ENCODE measurements at regions not wholly inside any gene's neighbourhood (a gene's known extent, or its start where the extent isn't known, plus 50 kb on each side); places are given as distances from the start of the nearest gene placed in this dataset.

- TF ChIP-seq EZH2phosphoT487 (IDR thresholded peaks at IDR 0.05; ENCODE audit: insufficient read depth, low read depth) (no peak), EZH2 (IDR thresholded peaks at IDR 0.05; ENCODE audit: insufficient read depth, poor library complexity, severe bottlenecking) (no peak)
- Histone ChIP-seq H3K36me3 (ENCODE audit: low read depth) (no peaks in the 10 kb centered on the region), H3K4me3 (no peak overlapping the region), H2AFZ (no peak overlapping the region), H3F3A (ENCODE audit: insufficient read depth) (no peaks in the 10 kb centered on the region), H3K79me2 (ENCODE audit: insufficient read depth) (no peaks in the 10 kb centered on the region), H3K27me3 (replicated peaks; ENCODE audit: insufficient read depth) (no peaks in the 10 kb centered on the region), H3K9ac (no peak overlapping the region), H3K27ac (no peak overlapping the region), H4K20me1 (ENCODE audit: insufficient read depth) (no peaks in the 10 kb centered on the region), H3K4me2 (ENCODE audit: unreplicated experiment) (no peak overlapping the region), H3K4me1 (ENCODE audit: insufficient read depth) (no peaks in the 10 kb centered on the region), H3K9me2 (ENCODE audit: insufficient read depth) (no peaks in the 10 kb centered on the region), H3K9me3 (ENCODE audit: low read depth) (no peaks in the 10 kb centered on the region)
- 60 to 69% methylated on average over 24 to 25 of the region's 25 CpGs for WGBS, 2 experiments (ENCODE audit: low coverage in 1 of 2, low lambda C conversion rate in 2 of 2, missing lambda C conversion rate in 2 of 2)
- in situ Hi-C loops (cut with MboI) = no loop called here
- DNase-seq = no peak
These were observed 666.4 kb downstream of the BRD1 start for GRCh38 chr22:49161002-49161850.

- no peaks in the 10 kb centered on the region for H3F3A ChIP-seq (ENCODE audit: insufficient read depth)
- no peak for DNase-seq
- WGBS, 2 experiments (ENCODE audit: low coverage in 1 of 2, low lambda C conversion rate in 2 of 2, missing lambda C conversion rate in 2 of 2) = 43 to 45% methylated on average over 10 to 14 of the region's 19 CpGs
- no peak overlapping the region for H3K27ac ChIP-seq
- no peak overlapping the region for H3K9ac ChIP-seq
- in situ Hi-C loops (cut with MboI) = no loop called here
- TF ChIP-seq EZH2 (IDR thresholded peaks at IDR 0.05; ENCODE audit: insufficient read depth, poor library complexity, severe bottlenecking) (no peak), EZH2phosphoT487 (IDR thresholded peaks at IDR 0.05; ENCODE audit: insufficient read depth, low read depth) (no peak)
- no peaks in the 10 kb centered on the region for H3K9me3 ChIP-seq (ENCODE audit: low read depth)
- no peak overlapping the region for H2AFZ ChIP-seq
- H3K4me1 ChIP-seq (ENCODE audit: insufficient read depth) = no peaks in the 10 kb centered on the region
- no peaks in the 10 kb centered on the region for H3K9me2 ChIP-seq (ENCODE audit: insufficient read depth)
- H4K20me1 ChIP-seq (ENCODE audit: insufficient read depth) = no peaks in the 10 kb centered on the region
- no peaks in the 10 kb centered on the region for H3K79me2 ChIP-seq (ENCODE audit: insufficient read depth)
- no peaks in the 10 kb centered on the region for H3K27me3 ChIP-seq (replicated peaks; ENCODE audit: insufficient read depth)
- no peaks in the 10 kb centered on the region for H3K36me3 ChIP-seq (ENCODE audit: low read depth)
- no peak overlapping the region for H3K4me3 ChIP-seq
- no peak overlapping the region for H3K4me2 ChIP-seq (ENCODE audit: unreplicated experiment)
These were observed 667.2 kb downstream of the BRD1 start for GRCh38 chr22:49160261-49161001.

GRCh38 chr22:49159711-49160110 lies 668.0 kb downstream of the BRD1 start:
- no peak overlapping the region for H3K4me2 ChIP-seq (ENCODE audit: unreplicated experiment)
- no peaks in the 10 kb centered on the region for H3K9me3 ChIP-seq (ENCODE audit: low read depth)
- WGBS, 2 experiments (ENCODE audit: low coverage in 1 of 2, low lambda C conversion rate in 2 of 2, missing lambda C conversion rate in 2 of 2) = 17 to 24% methylated on average over 10 of the region's 10 CpGs
- no peaks in the 10 kb centered on the region for H3K36me3 ChIP-seq (ENCODE audit: low read depth)
- H3K4me3 ChIP-seq = no peak overlapping the region
- no peaks in the 10 kb centered on the region for H3K4me1 ChIP-seq (ENCODE audit: insufficient read depth)
- H3K79me2 ChIP-seq (ENCODE audit: insufficient read depth) = no peaks in the 10 kb centered on the region
- no peak overlapping the region for H2AFZ ChIP-seq
- H4K20me1 ChIP-seq (ENCODE audit: insufficient read depth) = no peaks in the 10 kb centered on the region
- no peaks in the 10 kb centered on the region for H3K27me3 ChIP-seq (replicated peaks; ENCODE audit: insufficient read depth)
- H3F3A ChIP-seq (ENCODE audit: insufficient read depth) = no peaks in the 10 kb centered on the region
- H3K9me2 ChIP-seq (ENCODE audit: insufficient read depth) = no peaks in the 10 kb centered on the region
- in situ Hi-C loops (cut with MboI) = no loop called here
- TF ChIP-seq EZH2 (IDR thresholded peaks at IDR 0.05; ENCODE audit: insufficient read depth, poor library complexity, severe bottlenecking) (no peak), EZH2phosphoT487 (IDR thresholded peaks at IDR 0.05; ENCODE audit: insufficient read depth, low read depth) (no peak)
- no peak overlapping the region for H3K9ac ChIP-seq
- H3K27ac ChIP-seq = no peak overlapping the region
- no peak for DNase-seq

GRCh38 chr22:49158741-49159564 lies 668.7 kb downstream of the BRD1 start:
- TF ChIP-seq EZH2phosphoT487 (IDR thresholded peaks at IDR 0.05; ENCODE audit: insufficient read depth, low read depth) (no peak), EZH2 (IDR thresholded peaks at IDR 0.05; ENCODE audit: insufficient read depth, poor library complexity, severe bottlenecking) (no peak)
- in situ Hi-C loops (cut with MboI) = no loop called here
- no peak overlapping the region for H3K4me2 ChIP-seq (ENCODE audit: unreplicated experiment)
- H3K9ac ChIP-seq = no peak overlapping the region
- H3K79me2 ChIP-seq (ENCODE audit: insufficient read depth) = no peaks in the 10 kb centered on the region
- H3K9me3 ChIP-seq (ENCODE audit: low read depth) = no peaks in the 10 kb centered on the region
- no peaks in the 10 kb centered on the region for H3K9me2 ChIP-seq (ENCODE audit: insufficient read depth)
- H4K20me1 ChIP-seq (ENCODE audit: insufficient read depth) = no peaks in the 10 kb centered on the region
- no peak for DNase-seq
- H3K27me3 ChIP-seq (replicated peaks; ENCODE audit: insufficient read depth) = no peaks in the 10 kb centered on the region
- H3K4me1 ChIP-seq (ENCODE audit: insufficient read depth) = no peaks in the 10 kb centered on the region
- H3F3A ChIP-seq (ENCODE audit: insufficient read depth) = no peaks in the 10 kb centered on the region
- WGBS, 2 experiments (ENCODE audit: low coverage in 1 of 2, low lambda C conversion rate in 2 of 2, missing lambda C conversion rate in 2 of 2) = 50 to 56% methylated on average over 19 of the region's 19 CpGs
- no peak overlapping the region for H3K4me3 ChIP-seq
- no peaks in the 10 kb centered on the region for H3K36me3 ChIP-seq (ENCODE audit: low read depth)
- no peak overlapping the region for H3K27ac ChIP-seq
- H2AFZ ChIP-seq = no peak overlapping the region
